BJ (cell line): ENCODE measurements at regions not wholly inside any gene's neighbourhood (a gene's known extent, or its start where the extent isn't known, plus 50 kb on each side); places are given as distances from the start of the nearest gene placed in this dataset.

Experiments used
- CTCF ChIA-PET: fragments of 350-600 bp; formaldehyde crosslinking; extraction: SDS; loops from one replicate; lab custom pipeline; 2021; ENCODE audit warnings: antibody characterized with exemption, inconsistent platforms; lab: Yijun Ruan, JAX
- POLR2A ChIA-PET: fragments of 300-600 bp; sonication (Branson Sonifier 250); formaldehyde crosslinking; extraction: SDS; loops from one replicate; lab custom pipeline; 2021; ENCODE audit warnings: antibody characterized with exemption; lab: Charles Lee
- DNase-seq: peaks from one replicate; pipeline ENCODE4 v3.0.0-alpha.2; 2011; ENCODE audit warnings: low read depth
- H3K27me3 ChIP-seq: 2 replicates; pipeline ENCODE4 v1.6.0; 2011; ENCODE audit warnings: low read length; ENCODE audit not compliant: control insufficient read depth, insufficient read depth
- H3K36me3 ChIP-seq: 2 replicates; pipeline ENCODE4 v1.5.1; 2011; ENCODE audit warnings: low read length; ENCODE audit not compliant: control insufficient read depth, insufficient read depth
- H3K4me3 ChIP-seq: 2 replicates; pipeline ENCODE4 v1.5.1; 2011; ENCODE audit warnings: low read depth, mild to moderate bottlenecking, control low read depth, low read length
- CTCF ChIP-seq: IDR thresholded peaks from 2 replicates; pipeline ENCODE4 v1.5.1; 2011; ENCODE audit warnings: low read depth, mild to moderate bottlenecking, control low read depth, inconsistent platforms, low read length, moderate library complexity; ENCODE audit not compliant: insufficient read depth

- no peak for TF ChIP-seq CTCF
- CTCF ChIA-PET, result no interaction called here
- no peak overlapping the region for H3K4me3 ChIP-seq
- POLR2A ChIA-PET, result no interaction called here
- no peaks in the 10 kb centered on the region for H3K36me3 ChIP-seq
- H3K27me3 ChIP-seq, result no peaks in the 10 kb centered on the region
- DNase-seq, result no peak
Observed at GRCh38 chr2:192307530-192307929, 112.8 kb upstream of the TMEFF2 start.

GRCh38 chr2:192298664-192299063, 103.9 kb upstream of the TMEFF2 start:
- no peak for DNase-seq
- Histone ChIP-seq H3K36me3 (no peaks in the 10 kb centered on the region), H3K4me3 (no peak overlapping the region), H3K27me3 (no peaks in the 10 kb centered on the region)
- TF ChIP-seq CTCF, result no peak
- CTCF ChIA-PET, result interaction anchor here (1.2 kb wide), 1 partner anchor 15 kb away, joined by 3 read pairs; no protein-coding TSS in a partner anchor
- POLR2A ChIA-PET, result no interaction called here

- CTCF ChIA-PET, result no interaction called here
Observed at GRCh38 chr2:192292478-192292877, 97.7 kb upstream of the TMEFF2 start.

GRCh38 chr2:192288295-192288694, 93.6 kb upstream of the TMEFF2 start:
- Histone ChIP-seq H3K27me3 (no peaks in the 10 kb centered on the region), H3K36me3 (no peaks in the 10 kb centered on the region), H3K4me3 (no peak overlapping the region)
- TF ChIP-seq CTCF, result no peak
- CTCF ChIA-PET, result interaction anchor here (2.0 kb wide), 1 partner anchor 100 kb away, joined by 4 read pairs; no protein-coding TSS in a partner anchor
- POLR2A ChIA-PET, result no interaction called here
- DNase-seq, result no peak

More at GRCh38 chr2:192292478-192292877, 97.7 kb upstream of the TMEFF2 start:
- H3K27me3 ChIP-seq, result no peaks in the 10 kb centered on the region
- no peak for TF ChIP-seq CTCF
- DNase-seq, result no peak
- POLR2A ChIA-PET, result no interaction called here
- no peak overlapping the region for H3K4me3 ChIP-seq
- H3K36me3 ChIP-seq, result no peaks in the 10 kb centered on the region

GRCh38 chr2:192286093-192286701, 91.5 kb upstream of the TMEFF2 start:
- no peak for DNase-seq
- CTCF ChIA-PET, result interaction anchor here (0.7 to 1.9 kb wide), 11 partner anchors 11 to 748 kb away, joined by 3 to 11 read pairs (median 4); partner anchors contain the start of gene TMEFF2
- POLR2A ChIA-PET, result no interaction called here

More at GRCh38 chr2:192286093-192286701, 91.5 kb upstream of the TMEFF2 start:
- H3K36me3 ChIP-seq, result no peaks in the 10 kb centered on the region
- TF ChIP-seq CTCF, result peak; percentile 57
- no peak overlapping the region for H3K4me3 ChIP-seq
- H3K27me3 ChIP-seq, result no peaks in the 10 kb centered on the region
